T-helper 2 cell treated with Interferon-gamma antibody and Interleukin-4, amounts not matched to agents 5 μg/mL and 100 μg/mL, for 36 hours (primary cell): ENCODE measurements at regions not wholly inside any gene's neighbourhood (a gene's known extent, or its start where the extent isn't known, plus 50 kb on each side); places are given as distances from the start of the nearest gene placed in this dataset.

Experiments
- DNase-seq: peaks from one replicate; pipeline ENCODE4 v3.0.0; 2021; ENCODE audit warnings: low spot score
- H3K27ac Mint-ChIP-seq: one replicate; pipeline ENCODE4 v1.8.0; 2021; ENCODE audit warnings: mild to moderate bottlenecking, mixed read lengths
- H3K27me3 Mint-ChIP-seq: one replicate; pipeline ENCODE4 v1.8.0; 2021; ENCODE audit warnings: low read depth, mixed read lengths
- H3K36me3 Mint-ChIP-seq: one replicate; pipeline ENCODE4 v1.8.0; 2021; ENCODE audit warnings: low read depth, mixed read lengths
- H3K4me1 Mint-ChIP-seq: one replicate; pipeline ENCODE4 v1.8.0; 2021; ENCODE audit warnings: low read depth, mixed read lengths
- H3K4me3 Mint-ChIP-seq: one replicate; pipeline ENCODE4 v1.8.0; 2022; ENCODE audit warnings: mild to moderate bottlenecking, moderate library complexity, mixed read lengths
- H3K9me3 Mint-ChIP-seq: one replicate; pipeline ENCODE4 v1.8.0; 2021; ENCODE audit warnings: mixed read lengths

DNA sequence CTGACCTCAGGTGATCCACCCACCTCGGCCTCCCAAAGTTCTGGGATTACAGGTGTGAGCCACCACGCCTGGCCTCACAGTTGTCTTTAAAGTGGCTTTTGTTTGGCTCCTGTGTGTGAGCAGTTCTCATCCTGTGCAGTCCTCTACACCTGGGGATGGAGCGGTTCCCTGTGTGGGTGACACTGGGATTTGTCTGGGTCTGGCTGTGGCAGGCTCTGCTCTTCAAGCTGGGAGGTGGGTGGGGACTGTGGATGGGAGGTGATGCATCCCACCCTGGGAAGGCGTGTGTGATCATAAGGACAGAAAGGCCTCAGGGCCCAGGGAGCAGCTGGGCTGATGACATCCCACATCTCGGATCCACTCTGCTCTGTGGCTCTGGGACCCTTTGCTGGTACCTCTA, 1266.8 kb downstream of the BRD1 start:
- no peaks in the 10 kb centered on the region for H3K9me3 Mint-ChIP-seq
- no peak for DNase-seq

DNA sequence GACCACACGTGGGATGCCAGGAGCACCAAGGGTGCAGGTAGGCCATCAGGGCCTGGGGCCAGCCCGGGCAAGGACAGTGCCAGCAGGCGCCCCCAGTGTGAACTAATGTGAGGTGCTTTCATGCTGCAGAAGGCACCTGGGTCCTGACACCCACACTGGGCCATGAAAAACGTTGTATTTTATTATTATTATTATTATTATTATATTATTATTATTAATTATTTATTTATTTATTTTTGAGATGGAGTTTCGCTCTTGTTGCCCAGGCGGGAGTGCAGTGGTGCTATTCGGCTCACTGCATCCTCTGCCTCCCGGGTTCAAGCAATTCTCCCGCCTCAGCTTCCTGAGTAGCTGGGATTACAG, 1267.3 kb downstream of the BRD1 start:
- Mint-ChIP-seq H3K36me3 (no peaks in the 10 kb centered on the region), H3K27ac (no peak overlapping the region), H3K9me3 (no peaks in the 10 kb centered on the region), H3K4me1 (no peaks in the 10 kb centered on the region), H3K27me3 (no peaks in the 10 kb centered on the region), H3K4me3 (no peak overlapping the region)
- no peak for DNase-seq

More for the DNA sequence above, 1266.8 kb downstream of the BRD1 start:
- Mint-ChIP-seq H3K27me3 (no peaks in the 10 kb centered on the region), H3K4me3 (no peak overlapping the region), H3K27ac (no peak overlapping the region), H3K4me1 (no peaks in the 10 kb centered on the region), H3K36me3 (no peaks in the 10 kb centered on the region)

- H3K27me3 Mint-ChIP-seq: no peaks in the 10 kb centered on the region
- no peaks in the 10 kb centered on the region for H3K9me3 Mint-ChIP-seq
- DNase-seq: no peak
- no peaks in the 10 kb centered on the region for H3K4me1 Mint-ChIP-seq
- H3K36me3 Mint-ChIP-seq: no peaks in the 10 kb centered on the region
- no peak overlapping the region for H3K27ac Mint-ChIP-seq
- no peak overlapping the region for H3K4me3 Mint-ChIP-seq
Measured at GRCh38 chr22:48559647-48560388, 1267.9 kb downstream of the BRD1 start.

DNA sequence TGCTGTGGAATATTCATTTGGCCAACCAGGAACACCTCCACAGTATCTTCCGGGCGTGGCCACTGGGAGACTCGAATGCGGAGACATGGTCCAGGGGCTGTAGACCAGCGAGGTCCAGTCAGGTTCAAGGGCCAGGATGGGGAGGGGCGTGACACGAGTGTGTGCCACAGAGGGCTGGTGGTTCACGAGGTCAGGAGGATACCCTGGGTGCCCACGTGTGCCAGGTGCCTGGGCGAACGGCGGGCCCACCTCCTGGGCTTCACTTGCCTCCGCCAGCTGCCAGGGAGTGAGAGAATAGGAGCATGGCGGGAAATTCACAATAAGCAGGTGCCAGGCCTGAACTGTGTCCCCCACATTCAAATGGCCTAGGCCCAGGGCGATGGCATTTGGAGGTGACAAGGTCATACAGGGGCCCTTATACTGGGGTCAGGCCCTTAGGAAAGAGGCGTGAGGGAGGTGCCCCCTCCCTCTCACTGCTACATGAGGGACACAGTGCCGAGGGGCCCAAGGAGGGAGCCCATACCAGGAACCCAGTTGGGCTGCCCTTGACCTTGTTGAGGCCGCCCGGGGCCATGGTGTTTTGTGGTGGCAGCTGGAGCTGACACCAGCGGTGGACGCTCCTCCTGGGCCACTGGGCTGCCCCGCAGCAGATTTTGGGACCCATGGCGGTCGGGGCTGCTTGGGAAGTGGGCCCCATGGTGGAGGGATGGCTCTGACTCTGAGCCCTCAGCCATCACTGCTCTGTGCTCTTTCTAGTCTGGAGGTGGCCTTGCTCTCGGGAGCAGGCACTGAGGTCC, 1268.9 kb downstream of the BRD1 start:
- H3K36me3 Mint-ChIP-seq: no peaks in the 10 kb centered on the region
- no peak for DNase-seq
- no peaks in the 10 kb centered on the region for H3K27me3 Mint-ChIP-seq
- H3K9me3 Mint-ChIP-seq: no peaks in the 10 kb centered on the region
- H3K4me3 Mint-ChIP-seq: no peak overlapping the region
- H3K4me1 Mint-ChIP-seq: no peaks in the 10 kb centered on the region
- H3K27ac Mint-ChIP-seq: no peak overlapping the region

- H3K27me3 Mint-ChIP-seq: no peaks in the 10 kb centered on the region
- no peaks in the 10 kb centered on the region for H3K9me3 Mint-ChIP-seq
- no peak for DNase-seq
- no peak overlapping the region for H3K4me3 Mint-ChIP-seq
- H3K4me1 Mint-ChIP-seq: no peaks in the 10 kb centered on the region
- no peaks in the 10 kb centered on the region for H3K36me3 Mint-ChIP-seq
- no peak overlapping the region for H3K27ac Mint-ChIP-seq
Measured at GRCh38 chr22:48558016-48558415, 1269.7 kb downstream of the BRD1 start.

DNA sequence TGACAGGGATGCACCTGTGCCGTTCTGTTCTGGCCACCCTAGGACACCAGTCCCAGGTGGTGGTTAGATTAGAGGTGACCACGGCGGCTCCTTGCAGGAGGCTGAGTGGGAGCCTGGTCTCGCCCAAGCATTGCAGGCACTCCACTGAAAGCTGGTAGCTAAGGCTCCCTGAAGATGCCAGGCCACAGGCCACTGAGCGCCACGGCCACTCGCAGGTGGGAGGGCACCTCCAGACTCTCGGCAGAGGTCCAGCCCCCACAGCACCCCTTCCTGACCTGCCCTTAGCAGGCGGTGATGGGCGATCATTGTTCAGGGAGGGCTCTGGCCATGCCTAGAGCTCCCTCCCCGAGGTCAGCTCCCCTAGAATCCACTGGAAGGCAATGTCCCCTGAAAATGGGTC, 1270.2 kb downstream of the BRD1 start:
- Mint-ChIP-seq H3K36me3 (no peaks in the 10 kb centered on the region), H3K9me3 (no peaks in the 10 kb centered on the region), H3K27me3 (no peaks in the 10 kb centered on the region), H3K4me3 (no peak overlapping the region), H3K27ac (no peak overlapping the region), H3K4me1 (no peaks in the 10 kb centered on the region)
- no peak for DNase-seq

DNA sequence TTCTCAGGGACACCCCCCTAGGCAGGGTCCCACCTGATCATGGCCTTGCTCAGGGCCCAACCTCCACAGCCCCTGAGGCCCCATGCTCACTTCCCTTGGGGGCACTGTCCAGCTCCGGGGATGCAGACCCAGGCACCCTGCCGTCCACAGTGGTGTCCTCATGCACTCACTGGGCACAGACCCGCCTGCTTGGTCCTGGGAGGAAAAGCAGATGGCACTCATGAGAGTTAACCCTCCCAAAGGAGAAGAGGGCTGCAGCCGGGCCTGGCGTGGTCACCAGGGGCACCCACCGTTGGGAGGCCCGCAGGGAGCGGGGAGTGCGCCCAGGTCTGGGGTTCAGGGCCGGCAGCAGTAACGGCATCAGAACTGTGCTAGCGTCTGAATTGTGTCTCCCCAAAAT, 1270.9 kb downstream of the BRD1 start:
- Mint-ChIP-seq H3K4me1 (no peaks in the 10 kb centered on the region), H3K36me3 (no peaks in the 10 kb centered on the region), H3K27ac (no peak overlapping the region), H3K27me3 (no peaks in the 10 kb centered on the region), H3K4me3 (no peak overlapping the region), H3K9me3 (no peaks in the 10 kb centered on the region)
- DNase-seq: no peak

DNA sequence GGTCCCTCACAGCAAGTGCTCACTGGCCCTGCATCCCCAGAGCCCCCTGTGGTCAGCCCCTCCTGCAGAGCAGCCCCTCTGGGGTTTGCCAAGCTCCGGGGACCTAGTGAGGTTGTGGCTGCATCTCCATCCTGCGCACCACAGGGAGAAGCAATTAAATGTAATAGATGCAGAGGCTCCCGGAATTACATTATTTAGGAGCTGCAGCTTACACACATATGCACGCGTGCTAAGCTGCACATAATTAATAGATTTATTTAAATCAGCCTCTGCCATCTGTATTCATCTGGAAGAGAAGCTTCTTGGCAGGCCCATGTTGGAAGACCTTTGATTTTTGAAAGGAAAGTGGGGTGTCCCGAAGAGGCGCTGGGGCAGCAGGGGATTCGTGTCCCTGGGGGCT, 1271.5 kb downstream of the BRD1 start:
- Mint-ChIP-seq H3K27me3 (no peaks in the 10 kb centered on the region), H3K36me3 (no peaks in the 10 kb centered on the region), H3K27ac (no peak overlapping the region), H3K4me3 (no peak overlapping the region), H3K4me1 (no peaks in the 10 kb centered on the region), H3K9me3 (no peaks in the 10 kb centered on the region)
- DNase-seq: no peak

- Mint-ChIP-seq H3K4me1 (no peaks in the 10 kb centered on the region), H3K4me3 (no peak overlapping the region), H3K27me3 (no peaks in the 10 kb centered on the region), H3K36me3 (no peaks in the 10 kb centered on the region), H3K27ac (no peak overlapping the region), H3K9me3 (no peaks in the 10 kb centered on the region)
- no peak for DNase-seq
Measured at GRCh38 chr22:48555606-48556005, 1272.1 kb downstream of the BRD1 start.

DNA sequence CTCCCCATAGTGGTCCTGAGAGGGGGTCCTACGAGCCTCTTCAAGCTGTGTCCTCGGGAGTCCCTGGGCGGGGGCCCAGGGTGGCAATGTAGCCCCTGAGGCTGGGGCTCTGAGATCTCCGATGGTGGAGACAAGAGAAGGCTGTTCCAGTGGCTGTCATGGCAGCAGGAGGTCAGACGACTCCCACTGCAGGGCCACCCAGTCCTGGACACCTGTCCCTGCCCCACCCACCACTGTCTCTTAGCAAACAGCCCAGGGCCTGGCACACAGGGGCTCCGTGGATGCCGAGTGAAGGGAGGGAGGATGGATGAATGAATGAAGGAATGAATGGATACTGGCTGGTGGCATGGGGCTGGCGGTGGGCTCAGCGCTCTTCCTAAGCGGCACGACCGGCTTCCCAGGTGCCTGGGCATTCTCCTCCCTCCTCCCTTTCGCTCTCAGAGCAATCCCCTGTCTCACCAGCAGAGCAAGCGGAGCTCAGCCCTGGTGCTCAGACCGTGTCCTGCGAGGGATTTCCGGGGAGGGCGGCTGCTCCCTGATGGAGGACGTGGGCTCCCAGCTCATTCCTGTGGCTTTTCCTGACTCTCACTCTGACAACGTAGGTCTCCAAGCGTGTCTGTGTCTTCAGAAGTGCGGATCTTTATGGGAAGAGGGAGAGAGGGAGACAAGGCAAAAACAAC, 1272.6 kb downstream of the BRD1 start:
- Mint-ChIP-seq H3K4me1 (no peaks in the 10 kb centered on the region), H3K36me3 (no peaks in the 10 kb centered on the region), H3K9me3 (no peaks in the 10 kb centered on the region), H3K4me3 (no peak overlapping the region), H3K27me3 (no peaks in the 10 kb centered on the region), H3K27ac (no peak overlapping the region)
- no peak for DNase-seq

- no peaks in the 10 kb centered on the region for H3K9me3 Mint-ChIP-seq
- H3K27me3 Mint-ChIP-seq: no peaks in the 10 kb centered on the region
- H3K27ac Mint-ChIP-seq: no peak overlapping the region
- no peak overlapping the region for H3K4me3 Mint-ChIP-seq
- no peak for DNase-seq
- H3K4me1 Mint-ChIP-seq: no peaks in the 10 kb centered on the region
- no peaks in the 10 kb centered on the region for H3K36me3 Mint-ChIP-seq
Measured at GRCh38 chr22:48553694-48554308, 1273.9 kb downstream of the BRD1 start.

DNA sequence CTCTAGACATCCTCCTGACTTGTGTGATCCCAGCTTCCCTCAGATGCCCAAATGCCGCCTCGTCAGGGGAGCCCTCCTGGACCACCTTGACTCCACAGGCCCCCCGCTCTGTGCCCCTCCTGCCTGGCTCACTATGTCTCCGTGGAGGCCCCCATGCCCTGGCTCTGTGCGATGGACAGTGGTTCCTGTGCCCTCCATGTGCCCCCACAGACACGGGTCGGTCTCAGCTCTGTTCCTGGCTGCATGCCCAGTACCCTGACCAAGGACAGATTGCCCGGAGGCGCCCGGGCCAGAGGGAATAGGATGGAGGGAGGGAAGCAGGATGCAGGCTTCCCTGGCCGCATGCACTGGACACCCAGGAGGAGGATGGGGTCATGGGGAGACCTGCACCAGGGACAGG, 1274.6 kb downstream of the BRD1 start:
- Mint-ChIP-seq H3K27ac (no peak overlapping the region), H3K4me1 (no peaks in the 10 kb centered on the region), H3K36me3 (no peaks in the 10 kb centered on the region), H3K27me3 (no peaks in the 10 kb centered on the region), H3K9me3 (no peaks in the 10 kb centered on the region), H3K4me3 (no peak overlapping the region)
- DNase-seq: no peak

GRCh38 chr22:48551716-48552268, 1275.9 kb downstream of the BRD1 start:
- Mint-ChIP-seq H3K4me1 (no peaks in the 10 kb centered on the region), H3K36me3 (no peaks in the 10 kb centered on the region), H3K27me3 (no peaks in the 10 kb centered on the region), H3K27ac (no peak overlapping the region), H3K4me3 (no peak overlapping the region), H3K9me3 (no peaks in the 10 kb centered on the region)
- no peak for DNase-seq

- Mint-ChIP-seq H3K4me3 (no peak overlapping the region), H3K27me3 (no peaks in the 10 kb centered on the region), H3K36me3 (no peaks in the 10 kb centered on the region), H3K9me3 (no peaks in the 10 kb centered on the region), H3K4me1 (no peaks in the 10 kb centered on the region), H3K27ac (no peak overlapping the region)
- DNase-seq: no peak
Measured at GRCh38 chr22:48551061-48551460, 1276.6 kb downstream of the BRD1 start.
